SK-N-SH treated with all-trans-retinoic acid at 6 μM for 48 hours (cell line): ENCODE measurements at regions not wholly inside any gene's neighbourhood (a gene's known extent, or its start where the extent isn't known, plus 50 kb on each side); places are given as distances from the start of the nearest gene placed in this dataset.

Experiments used
- ATAC-seq: fragments of 200-7000 bp; cut with Tn5 transposase; 3 replicates; pipeline ENCODE4 v1.9.1; 2020; ENCODE audit warnings: mild to moderate bottlenecking, moderate library complexity
- ARNTL ChIP-seq: fragments of 450-650 bp; formaldehyde crosslinking; IDR thresholded peaks from 2 replicates; pipeline ENCODE4 v1.5.0; 2020; ENCODE audit warnings: low read depth, mild to moderate bottlenecking, moderate library complexity, borderline replicate concordance
- BACH2 ChIP-seq: fragments of 250-450 bp; sonication (Bioruptor Pico); IDR thresholded peaks from 2 replicates; pipeline ENCODE4 v1.9.0; 2021; ENCODE audit warnings: mild to moderate bottlenecking, borderline replicate concordance
- CREB5 ChIP-seq: fragments of 250-450 bp; sonication (Bioruptor Pico); IDR thresholded peaks from 2 replicates; pipeline ENCODE4 v1.5.1; 2020; ENCODE audit warnings: low read depth, mild to moderate bottlenecking, moderate library complexity
- CSDC2 ChIP-seq: fragments of 250-450 bp; sonication (Bioruptor Pico); IDR thresholded peaks from 2 replicates; pipeline ENCODE4 v1.5.0; 2020; ENCODE audit warnings: mild to moderate bottlenecking, moderate library complexity
- ESRRG ChIP-seq: fragments of 250-450 bp; sonication (Bioruptor Pico); IDR thresholded peaks from 2 replicates; pipeline ENCODE4 v1.6.1; 2021; ENCODE audit warnings: mild to moderate bottlenecking
- GLIS3 ChIP-seq: fragments of 250-450 bp; sonication (Bioruptor Pico); IDR thresholded peaks from 2 replicates; pipeline ENCODE4 v1.5.0; 2020; ENCODE audit warnings: mild to moderate bottlenecking, moderate library complexity
- ISL1 ChIP-seq: fragments of 250-450 bp; sonication (Bioruptor Pico); IDR thresholded peaks from 2 replicates; pipeline ENCODE4 v2.1.2; 2022; ENCODE audit warnings: mild to moderate bottlenecking, moderate library complexity
- OSR1 ChIP-seq: fragments of 250-450 bp; sonication (Bioruptor Pico); IDR thresholded peaks from 2 replicates; pipeline ENCODE4 v1.8.0; 2022; ENCODE audit warnings: moderate library complexity, mild to moderate bottlenecking, inconsistent platforms
- PATZ1 ChIP-seq: fragments of 250-450 bp; sonication (Bioruptor Pico); IDR thresholded peaks from 2 replicates; pipeline ENCODE4 v1.8.0; 2020; ENCODE audit warnings: mild to moderate bottlenecking, moderate library complexity, borderline replicate concordance
- PPARA ChIP-seq: fragments of 250-450 bp; sonication (Bioruptor Pico); IDR thresholded peaks from 2 replicates; pipeline ENCODE4 v1.5.0; 2020; ENCODE audit warnings: mild to moderate bottlenecking, borderline replicate concordance
- RARB ChIP-seq: fragments of 250-450 bp; sonication (Bioruptor Pico); IDR thresholded peaks from 2 replicates; pipeline ENCODE4 v1.8.0; 2021; ENCODE audit warnings: mild to moderate bottlenecking, moderate library complexity
- SNAI2 ChIP-seq: fragments of 250-450 bp; sonication (Bioruptor Pico); IDR thresholded peaks from 2 replicates; pipeline ENCODE4 v1.5.0; 2020; ENCODE audit warnings: mild to moderate bottlenecking, moderate library complexity
- TCF4 ChIP-seq: fragments of 250-450 bp; sonication (Bioruptor Pico); IDR thresholded peaks from 2 replicates; pipeline ENCODE4 v1.8.0; 2021; ENCODE audit warnings: mild to moderate bottlenecking, moderate library complexity, borderline replicate concordance
- TOX ChIP-seq: fragments of 250-450 bp; sonication (Bioruptor Pico); IDR thresholded peaks from 2 replicates; pipeline ENCODE4 v1.8.0; 2021; ENCODE audit warnings: mild to moderate bottlenecking, moderate library complexity, borderline replicate concordance
- TSHZ2 ChIP-seq: fragments of 250-450 bp; sonication (Bioruptor Pico); IDR thresholded peaks from 2 replicates; pipeline ENCODE4 v1.5.0; 2020; ENCODE audit warnings: mild to moderate bottlenecking, moderate library complexity
- ZC3H10 ChIP-seq: fragments of 250-450 bp; sonication (Bioruptor Pico); IDR thresholded peaks from 2 replicates; pipeline ENCODE4 v1.5.1; 2021; ENCODE audit warnings: mild to moderate bottlenecking, moderate library complexity
- ZFP3 ChIP-seq: fragments of 250-450 bp; sonication (Bioruptor Pico); IDR thresholded peaks from 2 replicates; pipeline ENCODE4 v1.5.0; 2020; ENCODE audit warnings: mild to moderate bottlenecking, moderate library complexity
- ZFP30 ChIP-seq: fragments of 450-650 bp; formaldehyde crosslinking; IDR thresholded peaks from 2 replicates; pipeline ENCODE4 v1.5.0; 2022; ENCODE audit warnings: mild to moderate bottlenecking, moderate library complexity
- ZNF565 ChIP-seq: fragments of 450-650 bp; formaldehyde crosslinking; conservative IDR thresholded peaks from 2 replicates; pipeline ENCODE4 v1.5.0; 2020; ENCODE audit warnings: low read depth, mild to moderate bottlenecking, moderate library complexity
- ZNF70 ChIP-seq: fragments of 450-650 bp; formaldehyde crosslinking; IDR thresholded peaks from 2 replicates; pipeline ENCODE4 v1.5.0; 2020; ENCODE audit warnings: mild to moderate bottlenecking, moderate library complexity
- ZNF8 ChIP-seq: fragments of 450-650 bp; formaldehyde crosslinking; IDR thresholded peaks from 2 replicates; pipeline ENCODE4 v1.5.0; 2020; ENCODE audit warnings: mild to moderate bottlenecking, moderate library complexity

- TF ChIP-seq ARNTL (no peak), PATZ1 (CRISPR knock-in tag) (no peak), PPARA (CRISPR knock-in tag) (no peak)
- ATAC-seq: no peak
Measured at GRCh38 chr6:9924971-9925370, 489.9 kb downstream of the TFAP2A start.

- TF ChIP-seq SNAI2 (CRISPR knock-in tag): no peak
- no peak for ATAC-seq
Measured at GRCh38 chr6:9921366-9921765, 493.5 kb downstream of the TFAP2A start.

- TF ChIP-seq GLIS3 (CRISPR knock-in tag) (no peak), CREB5 (CRISPR knock-in tag) (no peak), ARNTL (no peak), CSDC2 (CRISPR knock-in tag) (no peak), RARB (CRISPR knock-in tag) (no peak), ZNF565 (CRISPR knock-in tag) (no peak), ZFP3 (no peak), ZFP30 (no peak), ZNF8 (no peak), PATZ1 (CRISPR knock-in tag) (no peak), ZC3H10 (CRISPR knock-in tag) (no peak), BACH2 (no peak), TCF4 (CRISPR knock-in tag) (no peak), OSR1 (CRISPR knock-in tag) (no peak), ZNF70 (CRISPR knock-in tag) (no peak), SNAI2 (CRISPR knock-in tag) (no peak)
- ATAC-seq: no peak
Measured at GRCh38 chr6:9914951-9915350, 499.9 kb downstream of the TFAP2A start.

GRCh38 chr6:9901376-9901775, 513.5 kb downstream of the TFAP2A start:
- no peak for ATAC-seq
- TF ChIP-seq SNAI2 (CRISPR knock-in tag) (no peak), ZNF565 (CRISPR knock-in tag) (no peak), TCF4 (CRISPR knock-in tag) (no peak), ESRRG (CRISPR knock-in tag) (no peak)

GRCh38 chr6:9896806-9897205, 518.1 kb downstream of the TFAP2A start:
- TF ChIP-seq RARB (CRISPR knock-in tag) (no peak), TOX (CRISPR knock-in tag) (no peak), ZFP3 (no peak), ZNF565 (CRISPR knock-in tag) (no peak), TCF4 (CRISPR knock-in tag) (no peak)
- ATAC-seq: no peak

GRCh38 chr6:9890893-9891292, 524.0 kb downstream of the TFAP2A start:
- no peak for ATAC-seq
- TF ChIP-seq ZFP30: no peak
- TF ChIP-seq TOX (CRISPR knock-in tag): no peak
- TF ChIP-seq SNAI2 (CRISPR knock-in tag): no peak
- TF ChIP-seq OSR1 (CRISPR knock-in tag): no peak
- TF ChIP-seq ZNF565 (CRISPR knock-in tag): no peak
- TF ChIP-seq PPARA (CRISPR knock-in tag): no peak
- no peak for TF ChIP-seq CREB5 (CRISPR knock-in tag)
- no peak for TF ChIP-seq TSHZ2 (CRISPR knock-in tag)
- TF ChIP-seq ZC3H10 (CRISPR knock-in tag): no peak
- TF ChIP-seq PATZ1 (CRISPR knock-in tag): no peak
- TF ChIP-seq ISL1 (CRISPR knock-in tag): no peak
- TF ChIP-seq ZNF70 (CRISPR knock-in tag): no peak
- TF ChIP-seq ESRRG (CRISPR knock-in tag): no peak
- no peak for TF ChIP-seq GLIS3 (CRISPR knock-in tag)
- no peak for TF ChIP-seq TCF4 (CRISPR knock-in tag)
